ENCODE measurements at regions not wholly inside any gene's neighbourhood (a gene's known extent, or its start where the extent isn't known, plus 50 kb on each side); places are given as distances from the start of the nearest gene placed in this dataset.
A peak's percentile ranks its signal among the peaks of the same experiment; 100 is the strongest.

- no peak for DNase-seq
These were observed 130.5 kb upstream of the SLC1A4 start for GRCh38 chr2:64858541-64859311.

GRCh38 chr2:64859312-64860212 is 129.6 kb upstream of the SLC1A4 start:
- peak; percentile 83 for DNase-seq

GRCh38 chr2:64860276-64860885 is 128.8 kb upstream of the SLC1A4 start:
- no peak for DNase-seq

GRCh38 chr2:64860936-64861335 is 128.3 kb upstream of the SLC1A4 start:
- no peak for DNase-seq

- DNase-seq = no peak
These were observed 127.5 kb upstream of the SLC1A4 start for GRCh38 chr2:64861452-64862397.

GRCh38 chr2:64862623-64863022 is 126.6 kb upstream of the SLC1A4 start:
- no peak for DNase-seq

GRCh38 chr2:64863097-64863820 is 125.9 kb upstream of the SLC1A4 start:
- no peak for DNase-seq

GRCh38 chr2:64865073-64865830 is 123.9 kb upstream of the SLC1A4 start:
- peak; percentile 79 for DNase-seq

- no peak for DNase-seq
These were observed 123.3 kb upstream of the SLC1A4 start for GRCh38 chr2:64865831-64866345.

- DNase-seq = no peak
These were observed 122.4 kb upstream of the SLC1A4 start for GRCh38 chr2:64866797-64867196.

GRCh38 chr2:64867253-64867996 is 121.8 kb upstream of the SLC1A4 start:
- no peak for DNase-seq

GRCh38 chr2:64869126-64869525 is 120.1 kb upstream of the SLC1A4 start:
- peak; percentile 46 for DNase-seq

GRCh38 chr2:64873472-64873924 is 115.7 kb upstream of the SLC1A4 start:
- peak; percentile 78 for DNase-seq

GRCh38 chr2:64874593-64874992 is 114.6 kb upstream of the SLC1A4 start:
- DNase-seq = no peak

- DNase-seq = no peak
These were observed 113.8 kb upstream of the SLC1A4 start for GRCh38 chr2:64875368-64875767.

GRCh38 chr2:64876137-64876647 is 113.0 kb upstream of the SLC1A4 start:
- DNase-seq = peak; percentile 60

GRCh38 chr2:64879745-64880144 is 109.5 kb upstream of the SLC1A4 start:
- DNase-seq = no peak

- DNase-seq = no peak
These were observed 108.8 kb upstream of the SLC1A4 start for GRCh38 chr2:64880193-64880951.

GRCh38 chr2:64881037-64881492 is 108.1 kb upstream of the SLC1A4 start:
- no peak for DNase-seq
